ENCODE measurements at regions not wholly inside any gene's neighbourhood (a gene's known extent, or its start where the extent isn't known, plus 50 kb on each side); places are given as distances from the start of the nearest gene placed in this dataset.

DNA sequence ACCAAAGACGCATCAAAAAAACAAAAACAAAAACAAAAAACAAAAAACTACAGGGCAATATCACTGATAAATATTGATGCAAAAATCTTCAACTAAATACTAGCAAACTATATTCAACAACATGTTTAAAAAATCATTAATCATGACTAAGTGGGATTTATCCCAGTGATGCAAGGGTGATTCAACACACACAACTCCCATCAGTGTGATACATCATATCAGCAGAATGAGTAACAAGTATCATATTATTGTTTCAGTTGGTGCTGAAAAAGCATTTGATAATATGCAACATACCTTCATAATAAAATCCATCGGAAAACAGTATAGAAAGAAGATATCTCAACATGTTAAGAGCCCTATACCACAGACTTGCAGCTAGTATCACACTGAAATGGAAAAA, 953.0 kb downstream of the AMY1C start:
- no peak for DNase-seq (ENCODE audit: low spot score)

DNA sequence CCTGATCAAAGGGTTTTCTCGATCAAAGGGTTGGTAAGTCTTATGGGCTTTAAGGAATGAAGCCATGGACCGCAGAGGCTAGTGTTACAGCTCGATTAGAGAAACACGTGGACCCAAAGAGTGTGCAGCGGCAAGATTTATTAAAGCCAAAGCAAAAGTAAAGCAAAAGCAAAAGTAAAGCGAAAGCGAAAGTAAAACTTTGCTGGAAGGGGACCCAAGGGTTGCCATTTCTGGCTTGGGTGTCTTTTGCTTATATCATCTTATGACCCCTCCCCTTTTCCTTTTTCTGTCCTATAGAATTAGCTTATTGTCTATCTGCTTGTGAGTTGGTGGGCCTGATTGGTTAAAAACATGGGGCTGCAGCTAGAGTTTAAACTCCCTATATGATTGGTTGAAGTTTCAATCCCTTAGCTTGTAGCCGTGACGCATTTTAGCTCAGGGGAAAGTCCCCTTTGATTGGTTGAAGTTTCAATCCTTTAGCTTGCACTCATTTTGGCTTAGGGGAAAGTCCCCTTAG, 957.0 kb downstream of the AMY1C start:
- no peak for DNase-seq (ENCODE audit: low spot score)

DNA sequence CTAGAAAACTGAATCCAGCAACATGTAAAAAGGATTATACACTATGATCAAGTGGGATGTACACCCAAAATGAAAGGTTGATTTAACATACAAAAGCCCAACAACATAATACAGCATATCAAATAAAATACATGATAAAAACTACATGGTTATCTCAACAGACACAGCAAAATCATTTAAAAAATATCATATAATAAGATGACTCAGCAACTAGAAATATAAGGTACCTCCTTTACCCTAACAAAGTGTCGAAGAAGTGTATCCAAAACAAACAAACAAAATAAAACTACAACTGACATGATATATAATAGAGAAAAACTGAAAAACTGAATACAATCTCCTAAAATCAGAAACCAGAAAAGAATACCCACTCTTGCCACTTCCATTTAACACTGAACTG, 969.1 kb downstream of the AMY1C start:
- no peak for DNase-seq (ENCODE audit: low spot score)

GRCh38 chr1:104720741-104721140, 971.0 kb downstream of the AMY1C start:
- no peak for DNase-seq (ENCODE audit: low spot score)

- no peak for DNase-seq (ENCODE audit: low spot score)
Measured at GRCh38 chr1:104726917-104727316, 977.2 kb downstream of the AMY1C start.

DNA sequence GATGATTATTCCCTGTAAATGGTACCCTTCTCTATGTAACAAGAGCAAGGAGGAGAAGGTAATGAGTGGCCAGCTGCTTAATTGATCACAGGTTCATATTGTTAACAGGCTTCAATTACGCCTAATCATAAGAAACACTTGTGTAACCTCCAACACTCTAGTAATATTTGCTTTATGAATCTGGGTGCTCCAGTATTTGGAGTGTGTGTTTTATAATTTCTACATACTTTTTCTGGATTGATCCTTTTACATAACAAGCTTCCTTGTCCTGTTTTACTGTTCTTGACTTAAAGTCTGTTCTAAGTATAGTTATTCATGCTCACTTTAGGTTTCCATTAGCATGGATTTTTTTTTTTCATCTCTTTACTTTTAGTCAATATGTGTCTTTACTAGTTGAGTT, 984.2 kb downstream of the AMY1C start:
- DNase-seq (ENCODE audit: low spot score), result no peak

DNA sequence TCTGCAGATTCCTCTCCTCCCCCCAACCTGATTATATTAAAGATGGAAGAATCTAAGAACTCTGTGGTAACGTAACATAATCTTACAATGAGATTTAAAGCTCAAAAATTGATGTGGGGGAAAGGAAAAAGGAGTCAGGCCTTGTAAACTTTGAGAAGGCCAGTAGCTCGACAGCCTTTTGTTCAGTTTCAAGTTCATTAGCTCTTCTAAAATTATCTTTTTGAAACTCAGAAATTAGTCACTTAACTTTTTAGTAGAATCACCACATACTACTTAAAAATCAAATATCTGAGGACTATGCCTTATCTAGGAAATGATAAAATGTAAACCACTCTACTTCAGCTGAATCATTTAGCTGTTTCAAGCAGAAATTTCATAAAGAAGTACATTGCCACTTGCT, 996.2 kb downstream of the AMY1C start:
- DNase-seq (ENCODE audit: low spot score), result no peak

- DNase-seq (ENCODE audit: low spot score), result no peak
Measured at GRCh38 chr1:104746994-104747393, 997.3 kb downstream of the AMY1C start.

DNA sequence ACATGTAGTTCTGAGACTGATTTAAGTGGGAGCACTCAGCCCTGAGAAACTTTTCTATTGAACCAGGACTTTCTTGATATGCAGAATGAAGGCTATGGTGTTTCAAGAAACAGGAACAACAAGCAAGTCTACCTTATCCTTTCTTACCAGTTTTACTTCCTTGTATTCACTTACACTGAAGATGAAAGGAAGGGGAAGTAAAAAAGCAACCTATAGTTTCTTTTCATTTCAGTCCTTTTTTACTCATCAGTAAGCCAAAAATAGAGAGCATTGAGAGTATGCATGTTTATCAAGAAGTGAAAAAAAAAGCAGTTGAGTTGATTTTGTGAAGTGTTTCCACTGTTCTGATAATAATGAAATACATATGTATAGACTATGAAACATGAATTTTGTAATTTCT, 1010.3 kb downstream of the AMY1C start:
- no peak for DNase-seq (ENCODE audit: low spot score)

- no peak for DNase-seq (ENCODE audit: low spot score)
Measured at GRCh38 chr1:104761961-104762570, 1012.4 kb downstream of the AMY1C start.

- DNase-seq (ENCODE audit: low spot score), result no peak
Measured at GRCh38 chr1:104765085-104765484, 1015.4 kb downstream of the AMY1C start.

- DNase-seq (ENCODE audit: low spot score), result no peak
Measured at GRCh38 chr1:104768466-104768865, 1018.8 kb downstream of the AMY1C start.

GRCh38 chr1:104780470-104781078, 1030.9 kb downstream of the AMY1C start:
- DNase-seq (ENCODE audit: low spot score), result peak; percentile 33

DNA sequence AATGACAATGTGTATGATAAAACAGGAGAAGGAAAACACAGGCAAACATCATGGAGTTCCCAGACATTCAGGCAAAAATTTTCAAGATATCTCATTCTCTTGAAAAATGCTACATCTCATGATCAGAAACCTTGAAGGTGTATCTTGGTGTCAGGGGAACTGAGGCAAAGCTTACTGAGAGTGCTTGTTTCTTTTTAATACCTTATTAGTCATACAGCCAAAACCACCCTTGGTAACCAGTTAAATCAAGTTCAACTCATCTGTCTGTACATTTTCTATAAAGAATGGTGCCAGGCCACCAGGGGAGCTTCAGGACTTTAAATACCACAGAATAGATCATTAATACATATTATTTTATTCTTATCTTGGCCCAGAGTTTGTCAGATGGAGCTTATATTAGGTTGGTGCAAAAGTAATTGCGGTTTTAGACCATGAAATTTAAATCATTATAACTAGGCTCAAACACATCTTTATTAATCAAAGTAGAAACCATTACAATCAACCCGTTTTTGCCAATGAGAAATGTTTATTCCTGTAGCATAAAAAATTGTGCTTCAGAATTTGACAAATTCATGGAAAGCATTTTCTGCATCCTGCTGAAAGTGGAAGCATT, 1036.0 kb downstream of the AMY1C start:
- DNase-seq (ENCODE audit: low spot score), result no peak

GRCh38 chr1:104787866-104788510, 1038.3 kb downstream of the AMY1C start:
- DNase-seq (ENCODE audit: low spot score), result no peak

GRCh38 chr1:104791030-104791429, 1041.3 kb downstream of the AMY1C start:
- no peak for DNase-seq (ENCODE audit: low spot score)

DNA sequence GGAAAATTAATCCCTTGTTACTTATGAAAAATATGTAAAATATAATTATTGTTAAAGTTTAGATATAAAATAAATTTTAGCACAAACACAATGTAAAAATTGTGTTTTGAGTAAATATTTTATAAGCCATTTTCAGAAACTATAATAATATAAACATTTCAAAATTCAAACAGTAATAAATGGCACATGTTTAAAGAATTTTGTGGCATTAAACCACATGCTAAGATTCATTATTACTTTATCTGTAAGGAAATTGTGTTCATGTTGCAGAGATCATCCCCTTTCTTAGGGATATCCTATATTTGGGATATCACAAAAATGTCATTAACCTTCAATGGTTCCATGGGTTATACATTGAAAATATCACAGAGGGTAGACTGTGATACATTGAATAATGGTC, 1044.3 kb downstream of the AMY1C start:
- no peak for DNase-seq (ENCODE audit: low spot score)

DNA sequence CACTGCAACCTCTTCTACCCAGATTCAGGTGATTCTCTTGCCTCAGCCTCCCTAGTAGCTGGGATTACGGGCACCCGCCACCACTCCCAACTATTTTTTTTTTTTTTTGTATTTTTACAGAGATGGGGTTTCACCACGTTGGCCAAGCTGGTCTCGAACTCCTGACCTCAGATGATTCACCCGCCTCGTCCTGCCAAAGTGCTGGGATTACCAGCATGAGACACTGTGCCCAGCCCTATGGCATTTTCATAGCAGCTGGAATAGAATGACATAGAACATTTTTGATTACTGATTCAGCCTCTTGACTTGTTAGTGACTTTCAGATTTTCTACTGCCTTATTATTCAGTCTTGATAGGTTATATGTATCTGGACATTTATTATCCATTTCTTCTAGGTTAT, 1046.2 kb downstream of the AMY1C start:
- no peak for DNase-seq (ENCODE audit: low spot score)

GRCh38 chr1:104797982-104798381, 1048.3 kb downstream of the AMY1C start:
- no peak for DNase-seq (ENCODE audit: low spot score)

GRCh38 chr1:104801344-104801743, 1051.6 kb downstream of the AMY1C start:
- DNase-seq (ENCODE audit: low spot score), result no peak

DNA sequence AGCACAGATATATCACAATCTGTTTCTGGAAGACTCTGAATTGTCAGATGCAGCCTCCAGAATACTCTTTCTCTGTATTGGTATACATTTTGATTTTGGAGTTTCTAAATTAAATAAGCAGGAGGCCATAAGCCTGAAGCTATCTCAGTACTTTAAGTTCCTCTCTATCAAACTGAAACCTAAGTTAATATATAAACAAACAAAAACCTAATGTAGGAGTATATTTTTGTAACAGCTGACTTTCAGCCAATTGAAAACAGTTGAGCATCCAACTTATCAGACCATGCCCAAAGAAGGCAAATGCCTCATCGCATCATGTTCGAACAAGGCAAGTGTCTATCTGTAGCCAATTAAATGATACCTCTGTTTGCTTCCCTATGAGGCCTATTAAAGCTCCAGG, 1054.4 kb downstream of the AMY1C start:
- DNase-seq (ENCODE audit: low spot score), result no peak

DNA sequence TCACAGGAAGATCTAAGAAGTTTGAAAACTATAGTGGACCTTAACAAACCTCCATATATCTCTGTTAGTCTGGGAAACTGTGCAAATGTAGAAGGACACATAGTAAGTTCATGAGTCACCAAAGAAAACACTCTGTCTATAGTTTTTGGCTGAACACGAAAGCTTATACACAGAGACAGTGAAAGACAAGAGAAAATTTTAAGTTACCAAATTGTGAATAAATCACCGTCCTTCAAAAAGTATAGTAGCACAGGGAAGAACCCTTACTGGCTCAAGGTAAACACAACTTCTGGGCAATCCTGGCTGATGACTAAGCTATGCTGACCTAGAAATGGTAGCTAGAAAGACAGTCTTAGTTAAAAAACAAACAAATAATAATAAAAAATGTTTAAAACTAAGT, 1057.9 kb downstream of the AMY1C start:
- no peak for DNase-seq (ENCODE audit: low spot score)

- DNase-seq (ENCODE audit: low spot score), result no peak
Measured at GRCh38 chr1:104825401-104825800, 1075.7 kb downstream of the AMY1C start.
